Spleen (tissue), 7 donors: ENCODE measurements at regions not wholly inside any gene's neighbourhood (a gene's known extent, or its start where the extent isn't known, plus 50 kb on each side); places are given as distances from the start of the nearest gene placed in this dataset.

Source experiments
- POLR2A ChIP-seq, 3 donors: fragments of 450-650 bp; IDR thresholded peaks; one replicate each; pipeline ENCODE4 v1.5.1; 2017; ENCODE audit warnings: antibody characterized with exemption in 3 of 3, mild to moderate bottlenecking in 1 of 3
- POLR2AphosphoS5 ChIP-seq, 3 donors: sonication (generic); formaldehyde crosslinking; IDR thresholded peaks; one replicate each; pipeline ENCODE4 v1.5.1; 2017; ENCODE audit warnings: antibody characterized with exemption in 3 of 3
- TF ChIP-seq, protein P1 (sequence below), 11 experiments: fragments of 200-600 bp in 7 of 11; fragments of 450-650 bp in 4 of 11; sonication (generic) in 4 of 11; IDR thresholded peaks in 8 of 11; conservative IDR thresholded peaks in 3 of 11; 1 replicate in 7 of 11; 2 replicates in 4 of 11; pipeline versions ENCODE4 v1.4.0 to v1.8.0; 2016 to 2021; ENCODE audit warnings: antibody characterized with exemption in 11 of 11, inconsistent platforms in 4 of 11, mild to moderate bottlenecking in 1 of 11
- donor health status: DM: no; HTN: no; CAD: no; lungs with moderate emphysema.
- donor health status: DM: no; HTN: no; CAD: no.
- donor health status: DM: no; HTN: no; CAD: no.

DNA sequence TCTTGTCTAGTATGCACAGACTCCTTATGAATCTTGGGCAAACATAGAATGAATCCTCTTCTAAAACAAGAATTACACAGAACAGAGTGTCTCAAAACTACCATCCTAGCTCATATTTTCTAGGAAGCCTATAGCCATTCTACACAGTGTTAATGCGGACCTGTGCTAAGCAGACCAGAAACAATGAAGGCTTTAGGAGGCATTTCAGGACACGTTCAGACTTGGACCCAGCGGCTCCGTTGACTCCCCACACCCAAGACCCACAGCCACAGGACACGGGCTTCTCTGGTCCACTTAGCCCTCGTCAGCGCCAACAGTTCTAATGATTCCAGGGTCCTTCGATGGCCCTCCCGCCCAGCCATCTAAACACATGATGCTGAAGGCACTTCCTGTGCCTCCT lies 182.2 kb downstream of the BCL11A start:
- TF ChIP-seq, protein P1, sequence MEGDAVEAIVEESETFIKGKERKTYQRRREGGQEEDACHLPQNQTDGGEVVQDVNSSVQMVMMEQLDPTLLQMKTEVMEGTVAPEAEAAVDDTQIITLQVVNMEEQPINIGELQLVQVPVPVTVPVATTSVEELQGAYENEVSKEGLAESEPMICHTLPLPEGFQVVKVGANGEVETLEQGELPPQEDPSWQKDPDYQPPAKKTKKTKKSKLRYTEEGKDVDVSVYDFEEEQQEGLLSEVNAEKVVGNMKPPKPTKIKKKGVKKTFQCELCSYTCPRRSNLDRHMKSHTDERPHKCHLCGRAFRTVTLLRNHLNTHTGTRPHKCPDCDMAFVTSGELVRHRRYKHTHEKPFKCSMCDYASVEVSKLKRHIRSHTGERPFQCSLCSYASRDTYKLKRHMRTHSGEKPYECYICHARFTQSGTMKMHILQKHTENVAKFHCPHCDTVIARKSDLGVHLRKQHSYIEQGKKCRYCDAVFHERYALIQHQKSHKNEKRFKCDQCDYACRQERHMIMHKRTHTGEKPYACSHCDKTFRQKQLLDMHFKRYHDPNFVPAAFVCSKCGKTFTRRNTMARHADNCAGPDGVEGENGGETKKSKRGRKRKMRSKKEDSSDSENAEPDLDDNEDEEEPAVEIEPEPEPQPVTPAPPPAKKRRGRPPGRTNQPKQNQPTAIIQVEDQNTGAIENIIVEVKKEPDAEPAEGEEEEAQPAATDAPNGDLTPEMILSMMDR (IDR thresholded peaks at IDR 0.05 in 8 of 11, conservative IDR thresholded peaks at IDR 0.05 in 3 of 11) = no peak
- TF ChIP-seq POLR2A (IDR thresholded peaks at IDR 0.05) (no peak), POLR2AphosphoS5 (IDR thresholded peaks at IDR 0.05) (no peak)
